IMR-90 (cell line): ENCODE measurements at regions not wholly inside any gene's neighbourhood (a gene's known extent, or its start where the extent isn't known, plus 50 kb on each side); places are given as distances from the start of the nearest gene placed in this dataset.
A peak's percentile ranks its signal among the peaks of the same experiment; 100 is the strongest.

Experiments used
- BHLHE40 ChIP-seq: fragments of 150-350 bp; IDR thresholded peaks from 2 replicates; pipeline ENCODE4 v1.6.1; 2016; ENCODE audit warnings: mild to moderate bottlenecking, low read depth, low read length
- CEBPB ChIP-seq: IDR thresholded peaks from 2 replicates; pipeline ENCODE4 v1.6.1; 2012; ENCODE audit warnings: low read depth, low read length, improper control_type of control experiment
- CHD1 ChIP-seq: IDR thresholded peaks from 2 replicates; pipeline ENCODE4 v1.6.1; 2012; ENCODE audit warnings: low read depth, low read length, improper control_type of control experiment
- MAFK ChIP-seq: IDR thresholded peaks from 2 replicates; pipeline ENCODE4 v1.6.1; 2012; ENCODE audit warnings: low read depth, low read length, improper control_type of control experiment
- MXI1 ChIP-seq: IDR thresholded peaks from 2 replicates; pipeline ENCODE4 v1.6.1; 2012; ENCODE audit warnings: low read depth, mild to moderate bottlenecking, low read length, moderate library complexity, borderline replicate concordance
- NFE2L2 ChIP-seq: fragments of 150-350 bp; IDR thresholded peaks from 2 replicates; pipeline ENCODE4 v1.6.1; 2016; ENCODE audit warnings: low read depth, mild to moderate bottlenecking, low read length
- POLR2A ChIP-seq: IDR thresholded peaks from 2 replicates; pipeline ENCODE4 v1.6.1; 2012; ENCODE audit warnings: mild to moderate bottlenecking, low read depth, low read length
- RAD21 ChIP-seq: IDR thresholded peaks from 2 replicates; pipeline ENCODE4 v1.6.1; 2012; ENCODE audit warnings: low read length, improper control_type of control experiment
- RCOR1 ChIP-seq: IDR thresholded peaks from 2 replicates; pipeline ENCODE4 v1.6.1; 2012; ENCODE audit warnings: mild to moderate bottlenecking, low read length, improper control_type of control experiment; ENCODE audit not compliant: insufficient replicate concordance
- RFX5 ChIP-seq: IDR thresholded peaks from 2 replicates; pipeline ENCODE4 v1.8.0; 2012; ENCODE audit warnings: low read depth, mild to moderate bottlenecking, low read length, moderate library complexity
- TF ChIP-seq, protein P1 (sequence below): fragments of 150-350 bp; IDR thresholded peaks from 2 replicates; pipeline ENCODE4 v1.6.1; 2017; ENCODE audit warnings: mild to moderate bottlenecking, antibody characterized with exemption, low read length, low read depth
- TF ChIP-seq, protein P2 (sequence below): conservative IDR thresholded peaks from 2 replicates; pipeline ENCODE4 v1.5.1; 2012; ENCODE audit warnings: mild to moderate bottlenecking, low read depth, low read length, improper control_type of control experiment
- TF ChIP-seq, protein P3 (sequence below): fragments of 150-350 bp; IDR thresholded peaks from 2 replicates; pipeline ENCODE4 v1.6.1; 2016; ENCODE audit warnings: low read depth, mild to moderate bottlenecking, low read length, moderate library complexity, borderline replicate concordance

DNA sequence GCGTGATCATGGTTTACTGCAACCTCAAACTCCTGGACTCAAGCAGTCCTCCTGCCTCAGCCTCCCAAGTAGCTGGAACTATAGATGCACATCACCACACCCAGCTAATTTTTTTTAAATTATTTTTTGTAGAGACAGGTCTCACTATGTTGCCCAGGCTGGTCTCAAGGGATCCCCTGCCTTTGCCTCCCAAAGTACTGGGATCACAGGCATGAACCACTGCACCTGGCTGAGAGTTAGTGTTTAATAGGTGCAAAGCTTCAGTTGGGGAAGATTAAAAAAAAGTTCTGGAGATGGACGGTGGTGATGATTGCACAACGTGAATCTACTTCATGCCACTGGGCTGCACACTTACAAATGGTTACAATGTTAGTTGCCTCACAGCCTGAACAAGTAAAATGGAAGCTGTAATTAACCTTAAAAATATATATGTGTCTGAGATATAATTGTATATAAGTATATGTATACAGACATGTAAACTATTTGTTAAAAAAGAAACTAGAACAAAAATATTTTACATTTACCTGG lies 106.4 kb upstream of the ZNF438 start:
- TF ChIP-seq, protein P1, sequence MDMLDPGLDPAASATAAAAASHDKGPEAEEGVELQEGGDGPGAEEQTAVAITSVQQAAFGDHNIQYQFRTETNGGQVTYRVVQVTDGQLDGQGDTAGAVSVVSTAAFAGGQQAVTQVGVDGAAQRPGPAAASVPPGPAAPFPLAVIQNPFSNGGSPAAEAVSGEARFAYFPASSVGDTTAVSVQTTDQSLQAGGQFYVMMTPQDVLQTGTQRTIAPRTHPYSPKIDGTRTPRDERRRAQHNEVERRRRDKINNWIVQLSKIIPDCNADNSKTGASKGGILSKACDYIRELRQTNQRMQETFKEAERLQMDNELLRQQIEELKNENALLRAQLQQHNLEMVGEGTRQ, result no peak
- TF ChIP-seq CEBPB (peak; percentile 85), MAFK (no peak), POLR2A (no peak), RFX5 (no peak), MXI1 (no peak), RCOR1 (no peak), CHD1 (no peak), NFE2L2 (no peak), BHLHE40 (no peak), RAD21 (no peak)
- TF ChIP-seq, protein P2, sequence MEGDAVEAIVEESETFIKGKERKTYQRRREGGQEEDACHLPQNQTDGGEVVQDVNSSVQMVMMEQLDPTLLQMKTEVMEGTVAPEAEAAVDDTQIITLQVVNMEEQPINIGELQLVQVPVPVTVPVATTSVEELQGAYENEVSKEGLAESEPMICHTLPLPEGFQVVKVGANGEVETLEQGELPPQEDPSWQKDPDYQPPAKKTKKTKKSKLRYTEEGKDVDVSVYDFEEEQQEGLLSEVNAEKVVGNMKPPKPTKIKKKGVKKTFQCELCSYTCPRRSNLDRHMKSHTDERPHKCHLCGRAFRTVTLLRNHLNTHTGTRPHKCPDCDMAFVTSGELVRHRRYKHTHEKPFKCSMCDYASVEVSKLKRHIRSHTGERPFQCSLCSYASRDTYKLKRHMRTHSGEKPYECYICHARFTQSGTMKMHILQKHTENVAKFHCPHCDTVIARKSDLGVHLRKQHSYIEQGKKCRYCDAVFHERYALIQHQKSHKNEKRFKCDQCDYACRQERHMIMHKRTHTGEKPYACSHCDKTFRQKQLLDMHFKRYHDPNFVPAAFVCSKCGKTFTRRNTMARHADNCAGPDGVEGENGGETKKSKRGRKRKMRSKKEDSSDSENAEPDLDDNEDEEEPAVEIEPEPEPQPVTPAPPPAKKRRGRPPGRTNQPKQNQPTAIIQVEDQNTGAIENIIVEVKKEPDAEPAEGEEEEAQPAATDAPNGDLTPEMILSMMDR, result no peak
- TF ChIP-seq, protein P3, sequence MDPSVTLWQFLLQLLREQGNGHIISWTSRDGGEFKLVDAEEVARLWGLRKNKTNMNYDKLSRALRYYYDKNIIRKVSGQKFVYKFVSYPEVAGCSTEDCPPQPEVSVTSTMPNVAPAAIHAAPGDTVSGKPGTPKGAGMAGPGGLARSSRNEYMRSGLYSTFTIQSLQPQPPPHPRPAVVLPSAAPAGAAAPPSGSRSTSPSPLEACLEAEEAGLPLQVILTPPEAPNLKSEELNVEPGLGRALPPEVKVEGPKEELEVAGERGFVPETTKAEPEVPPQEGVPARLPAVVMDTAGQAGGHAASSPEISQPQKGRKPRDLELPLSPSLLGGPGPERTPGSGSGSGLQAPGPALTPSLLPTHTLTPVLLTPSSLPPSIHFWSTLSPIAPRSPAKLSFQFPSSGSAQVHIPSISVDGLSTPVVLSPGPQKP, result no peak
